Endothelial cell of umbilical vein (primary cell): ENCODE measurements at regions not wholly inside any gene's neighbourhood (a gene's known extent, or its start where the extent isn't known, plus 50 kb on each side); places are given as distances from the start of the nearest gene placed in this dataset.

Experiments
- BruUV-seq: library from RNA; stranded (reverse); fragments of 400-500 nt; replicated peaks from 2 replicates; lab custom pipeline; 2021; lab: Mats Ljungman, UMichigan
- CTCF ChIA-PET: fragments of 300-600, 350-600 bp; sonication (Branson Sonifier 250); formaldehyde crosslinking; loops from one replicate; lab custom pipeline; 2021; ENCODE audit warnings: antibody characterized with exemption, inconsistent platforms; lab: Charles Lee
- POLR2A ChIA-PET: fragments of 300-600, 350-600 bp; sonication (Branson Sonifier 250); formaldehyde crosslinking; loops from one replicate; lab custom pipeline; 2021; ENCODE audit warnings: antibody characterized with exemption, inconsistent platforms; lab: Charles Lee
- DNase-seq: peaks from one replicate; pipeline ENCODE4 v3.0.0-alpha.2; 2011; ENCODE audit warnings: low read depth, low spot score
- FAIRE-seq: peaks from 2 replicates; lab custom pipeline; 2011; peaks lifted over from hg19 to GRCh38; lab: Jason Lieb, UNC
- H2AFZ ChIP-seq: 2 replicates; pipeline ENCODE4 v1.6.0; 2012; ENCODE audit warnings: low read depth, low read length, control low read depth, inconsistent platforms
- H3K27ac ChIP-seq: 2 replicates; pipeline ENCODE4 v1.5.1; 2011; ENCODE audit warnings: low read depth, mild to moderate bottlenecking, control low read depth, low read length, moderate library complexity; ENCODE audit not compliant: insufficient read depth
- H3K27me3 ChIP-seq, 2 experiments: 2 replicates each; pipeline versions ENCODE4 v1.6.0 to v1.6.1; 2011; ENCODE audit warnings: low read length in 2 of 2, mixed read lengths in 1 of 2; ENCODE audit not compliant: control insufficient read depth in 2 of 2, insufficient read depth in 2 of 2
- H3K36me3 ChIP-seq, 2 experiments: 2 replicates in 1 of 2; 3 replicates in 1 of 2; pipeline ENCODE4 v1.5.1; 2011; ENCODE audit warnings: low read length in 2 of 2, mild to moderate bottlenecking in 1 of 2, moderate library complexity in 1 of 2; ENCODE audit not compliant: control insufficient read depth in 2 of 2, insufficient read depth in 2 of 2; ENCODE audit errors: extremely low read depth in 1 of 2
- H3K4me1 ChIP-seq: 3 replicates; pipeline ENCODE4 v1.5.1; 2011; ENCODE audit warnings: mild to moderate bottlenecking, low read length; ENCODE audit not compliant: control insufficient read depth, insufficient read depth; ENCODE audit errors: extremely low read depth
- H3K4me2 ChIP-seq: 2 replicates; pipeline ENCODE4 v1.6.1; 2011; ENCODE audit warnings: low read length, control low read depth, mixed read lengths; ENCODE audit not compliant: insufficient read depth
- H3K4me3 ChIP-seq, 3 experiments: fragments of 200-600 bp in 1 of 3; sonication (generic), shearing (Covaris generic) in 1 of 3; replicated peaks in 1 of 3; 2 replicates each; pipeline ENCODE4 v1.5.1; 2011 to 2016; ENCODE audit warnings: control low read depth in 3 of 3, low read length in 3 of 3, mild to moderate bottlenecking in 2 of 3, inconsistent platforms in 1 of 3, low read depth in 1 of 3, moderate library complexity in 1 of 3; ENCODE audit not compliant: insufficient read depth in 1 of 3
- H3K79me2 ChIP-seq: 2 replicates; pipeline ENCODE4 v1.6.0; 2012; ENCODE audit warnings: low read length, inconsistent platforms; ENCODE audit not compliant: control insufficient read depth, insufficient read depth
- H3K9ac ChIP-seq: replicated peaks from 2 replicates; pipeline ENCODE3; 2011; ENCODE audit warnings: low read length, control low read depth; ENCODE audit not compliant: insufficient read depth; ENCODE audit errors: extremely low read depth
- H3K9me1 ChIP-seq: replicated peaks from 3 replicates; pipeline ENCODE4 v1.6.0; 2011; ENCODE audit warnings: mild to moderate bottlenecking, low read length; ENCODE audit not compliant: control insufficient read depth, insufficient read depth; ENCODE audit errors: extremely low read depth
- H3K9me3 ChIP-seq: replicated peaks from 2 replicates; pipeline ENCODE4 v1.5.1; 2012; ENCODE audit warnings: low read length, inconsistent platforms; ENCODE audit not compliant: control insufficient read depth, insufficient read depth
- H4K20me1 ChIP-seq: replicated peaks from 2 replicates; pipeline ENCODE3; 2011; ENCODE audit warnings: mild to moderate bottlenecking, low read length; ENCODE audit not compliant: control insufficient read depth, insufficient read depth; ENCODE audit errors: extremely low read depth
- CTCF ChIP-seq, 2 donors: IDR thresholded peaks; 1 replicate in 1 of 2; 2 replicates in 1 of 2; pipeline ENCODE4 v1.5.1; 2011; ENCODE audit warnings: low read length in 2 of 2, mild to moderate bottlenecking in 2 of 2, moderate library complexity in 2 of 2, control low read depth in 1 of 2, inconsistent platforms in 1 of 2, low read depth in 1 of 2; ENCODE audit not compliant: insufficient read depth in 1 of 2; ENCODE audit errors: extremely low read depth in 1 of 2
- EZH2 ChIP-seq: IDR thresholded peaks from 2 replicates; pipeline ENCODE4 v1.6.1; 2012; ENCODE audit warnings: borderline replicate concordance, low read depth, mild to moderate bottlenecking, moderate library complexity, low read length, inconsistent platforms; ENCODE audit not compliant: severe bottlenecking
- FOS ChIP-seq: IDR thresholded peaks from 2 replicates; pipeline ENCODE4 v1.6.1; 2011; ENCODE audit warnings: mild to moderate bottlenecking, low read length, moderate library complexity, borderline replicate concordance; ENCODE audit not compliant: insufficient read depth
- GATA2 ChIP-seq: IDR thresholded peaks from 2 replicates; pipeline ENCODE4 v1.7.0; 2011; ENCODE audit warnings: low read depth, mild to moderate bottlenecking, moderate library complexity, mixed read lengths, low read length; ENCODE audit not compliant: insufficient read length, insufficient read depth
- JUN ChIP-seq: IDR thresholded peaks from 2 replicates; pipeline ENCODE4 v1.6.1; 2011; ENCODE audit warnings: borderline replicate concordance, low read depth; ENCODE audit not compliant: insufficient read length, insufficient read depth
- MYC ChIP-seq: IDR thresholded peaks from one replicate; pipeline ENCODE4 v1.6.1; 2011; ENCODE audit warnings: mild to moderate bottlenecking, low read depth, low read length
- POLR2A ChIP-seq: IDR thresholded peaks from 2 replicates; pipeline ENCODE4 v1.6.1; 2012; ENCODE audit warnings: low read depth, mild to moderate bottlenecking, control low read depth, low read length
- POLR2AphosphoS5 ChIP-seq: IDR thresholded peaks from 2 replicates; pipeline ENCODE4 v1.6.1; 2012; ENCODE audit warnings: low read depth, mild to moderate bottlenecking, control low read depth, low read length, moderate library complexity; ENCODE audit not compliant: insufficient read depth
- dilution Hi-C: fragments of 300-500 bp; cut with MboI; formaldehyde crosslinking; loops from one replicate; pipeline ENCODE4 v1.15.0; 2019; ENCODE audit warnings: low sequenced_read_pairs; ENCODE audit not compliant: extremely low pct_ligation_motif_present
- intact Hi-C: fragments of 100-400 bp; cut with micrococcal nuclease; formaldehyde crosslinking; loops from one replicate; pipeline ENCODE4 v1.10.0; 2022
- TF ChIP-seq, protein P1 (sequence below): IDR thresholded peaks from 2 replicates; pipeline ENCODE4 v1.6.1; 2011; ENCODE audit not compliant: insufficient read depth, insufficient read length

DNA sequence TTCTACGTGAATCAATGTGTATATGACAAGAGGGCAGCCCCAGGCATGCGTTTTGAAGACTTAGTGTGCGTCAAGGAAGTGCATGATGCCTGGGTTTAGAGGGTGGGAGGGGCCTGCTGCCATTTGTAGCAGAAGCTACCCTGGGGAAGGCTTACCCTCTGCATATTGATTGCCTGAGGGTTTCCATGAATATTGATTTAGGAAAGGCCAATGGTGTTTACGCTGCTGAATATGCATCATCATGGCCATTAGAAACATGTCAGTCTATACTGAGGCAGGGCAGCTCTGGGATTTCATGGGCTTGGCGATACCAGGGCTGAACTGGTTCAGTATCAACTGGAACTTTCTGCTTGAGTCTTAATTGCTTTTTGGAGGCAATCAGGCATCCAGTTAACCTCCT is 259.3 kb downstream of the DCDC2C start:
- H3K4me3 ChIP-seq: no peak overlapping the region
- TF ChIP-seq CTCF (IDR thresholded peaks at IDR 0.05; ENCODE audit: extremely low read depth in 1 of 2, insufficient read depth in 1 of 2, low read depth in 1 of 2, low read length in 2 of 2) (no peak), MYC (no peak), JUN (no peak), POLR2A (no peak)
- TF ChIP-seq, protein P1, sequence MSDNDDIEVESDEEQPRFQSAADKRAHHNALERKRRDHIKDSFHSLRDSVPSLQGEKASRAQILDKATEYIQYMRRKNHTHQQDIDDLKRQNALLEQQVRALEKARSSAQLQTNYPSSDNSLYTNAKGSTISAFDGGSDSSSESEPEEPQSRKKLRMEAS: no peak
- no peaks in the 10 kb centered on the region for H3K9me3 ChIP-seq
- no peaks in the 10 kb centered on the region for H3K9me1 ChIP-seq
- FAIRE-seq (no peak), DNase-seq (no peak)
- POLR2A ChIA-PET: no interaction called here
- dilution Hi-C loops: no loop called here
- CTCF ChIA-PET: interaction anchor here (1.1 to 6.5 kb wide), 2 partner anchors 751 to 800 kb away, joined by 3 to 188 read pairs; no protein-coding TSS in a partner anchor
- H3K79me2 ChIP-seq: no peaks in the 10 kb centered on the region
- no peaks in the 10 kb centered on the region for H3K27me3 ChIP-seq
- no peak overlapping the region for H3K27ac ChIP-seq
- intact Hi-C loops: no loop called here
- H2AFZ ChIP-seq: no peak overlapping the region
- no peaks in the 10 kb centered on the region for H3K4me1 ChIP-seq
- no peaks in the 10 kb centered on the region for H3K36me3 ChIP-seq
- no peak overlapping the region for H3K9ac ChIP-seq
- no TSS peak for BruUV-seq
- H4K20me1 ChIP-seq: no peaks in the 10 kb centered on the region
- H3K4me2 ChIP-seq: no peak overlapping the region

GRCh38 chr2:3965211-3965610 is 261.8 kb downstream of the DCDC2C start:
- TF ChIP-seq FOS: no peak
- no peak for TF ChIP-seq POLR2AphosphoS5
- TF ChIP-seq EZH2: no peak
- TF ChIP-seq POLR2A: no peak
- TF ChIP-seq GATA2: no peak
- no peak for TF ChIP-seq JUN
- TF ChIP-seq, protein P1: no peak
- TF ChIP-seq CTCF (IDR thresholded peaks at IDR 0.05; ENCODE audit: extremely low read depth in 1 of 2, insufficient read depth in 1 of 2, low read depth in 1 of 2, low read length in 2 of 2): no peak
- TF ChIP-seq MYC: no peak
- DNase-seq (no peak), FAIRE-seq (no peak)
- no peak overlapping the region for H3K4me3 ChIP-seq
- no peaks in the 10 kb centered on the region for H3K27me3 ChIP-seq
- no peaks in the 10 kb centered on the region for H3K9me1 ChIP-seq
- dilution Hi-C loops: no loop called here
- no peak overlapping the region for H2AFZ ChIP-seq
- no peaks in the 10 kb centered on the region for H4K20me1 ChIP-seq
- intact Hi-C loops: no loop called here
- ChIA-PET CTCF (no interaction called here), POLR2A (no interaction called here)
- no TSS peak for BruUV-seq
- H3K9ac ChIP-seq: no peak overlapping the region
- no peaks in the 10 kb centered on the region for H3K79me2 ChIP-seq
- H3K27ac ChIP-seq: no peak overlapping the region
- no peaks in the 10 kb centered on the region for H3K9me3 ChIP-seq
- H3K4me2 ChIP-seq: no peak overlapping the region
- H3K36me3 ChIP-seq: no peaks in the 10 kb centered on the region
- H3K4me1 ChIP-seq: no peaks in the 10 kb centered on the region
